Neural progenitor cell (in vitro differentiated cells): ENCODE measurements at regions not wholly inside any gene's neighbourhood (a gene's known extent, or its start where the extent isn't known, plus 50 kb on each side); places are given as distances from the start of the nearest gene placed in this dataset.

ENCODE experiments used
- EZH2 ChIP-seq: fragments of 200-600 bp; sonication (generic); IDR thresholded peaks from 2 replicates; pipeline ENCODE4 v1.6.1; 2017; ENCODE audit warnings: antibody characterized with exemption, mild to moderate bottlenecking, moderate library complexity
- TF ChIP-seq, protein P1 (sequence below): fragments of 200-600 bp; sonication (generic); IDR thresholded peaks from 2 replicates; pipeline ENCODE4 v1.5.1; 2017; ENCODE audit warnings: antibody characterized with exemption, mild to moderate bottlenecking

DNA sequence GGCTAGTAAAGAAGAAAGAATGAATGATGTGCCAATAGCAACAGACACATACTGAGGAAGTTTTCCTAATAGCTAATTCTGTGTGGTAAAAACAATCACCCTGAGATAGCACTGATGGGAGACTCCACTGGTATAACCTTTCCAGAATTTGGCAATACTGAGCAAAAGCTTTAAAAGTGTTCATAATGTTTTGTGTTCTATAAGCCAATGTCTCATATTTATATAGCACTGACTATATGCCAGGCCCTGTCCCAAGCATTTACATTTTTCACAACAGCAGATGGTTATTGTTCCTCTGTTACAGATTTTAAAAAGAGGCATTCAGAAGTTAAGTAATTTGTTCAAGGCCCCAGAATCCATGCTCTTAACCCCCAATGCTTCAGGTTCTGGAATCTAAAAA lies 108.0 kb upstream of the DST start:
- TF ChIP-seq, protein P1, sequence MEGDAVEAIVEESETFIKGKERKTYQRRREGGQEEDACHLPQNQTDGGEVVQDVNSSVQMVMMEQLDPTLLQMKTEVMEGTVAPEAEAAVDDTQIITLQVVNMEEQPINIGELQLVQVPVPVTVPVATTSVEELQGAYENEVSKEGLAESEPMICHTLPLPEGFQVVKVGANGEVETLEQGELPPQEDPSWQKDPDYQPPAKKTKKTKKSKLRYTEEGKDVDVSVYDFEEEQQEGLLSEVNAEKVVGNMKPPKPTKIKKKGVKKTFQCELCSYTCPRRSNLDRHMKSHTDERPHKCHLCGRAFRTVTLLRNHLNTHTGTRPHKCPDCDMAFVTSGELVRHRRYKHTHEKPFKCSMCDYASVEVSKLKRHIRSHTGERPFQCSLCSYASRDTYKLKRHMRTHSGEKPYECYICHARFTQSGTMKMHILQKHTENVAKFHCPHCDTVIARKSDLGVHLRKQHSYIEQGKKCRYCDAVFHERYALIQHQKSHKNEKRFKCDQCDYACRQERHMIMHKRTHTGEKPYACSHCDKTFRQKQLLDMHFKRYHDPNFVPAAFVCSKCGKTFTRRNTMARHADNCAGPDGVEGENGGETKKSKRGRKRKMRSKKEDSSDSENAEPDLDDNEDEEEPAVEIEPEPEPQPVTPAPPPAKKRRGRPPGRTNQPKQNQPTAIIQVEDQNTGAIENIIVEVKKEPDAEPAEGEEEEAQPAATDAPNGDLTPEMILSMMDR = no peak
- no peak for TF ChIP-seq EZH2
